C4-2B (cell line): ENCODE measurements at regions not wholly inside any gene's neighbourhood (a gene's known extent, or its start where the extent isn't known, plus 50 kb on each side); places are given as distances from the start of the nearest gene placed in this dataset.

Source experiments
- CTCF ChIP-seq: fragments of 450-650 bp; conservative IDR thresholded peaks from 2 replicates; pipeline ENCODE4 v1.5.1; 2017; ENCODE audit warnings: mild to moderate bottlenecking
- ZFX ChIP-seq: fragments of 450-650 bp; IDR thresholded peaks from 2 replicates; pipeline ENCODE4 v1.6.1; 2017

- no peak for TF ChIP-seq CTCF
- TF ChIP-seq ZFX, result no peak
These were observed 789.7 kb upstream of the PRMT6 start for GRCh38 chr1:106266786-106267185.
